ENCODE measurements at regions not wholly inside any gene's neighbourhood (a gene's known extent, or its start where the extent isn't known, plus 50 kb on each side); places are given as distances from the start of the nearest gene placed in this dataset.

DNA sequence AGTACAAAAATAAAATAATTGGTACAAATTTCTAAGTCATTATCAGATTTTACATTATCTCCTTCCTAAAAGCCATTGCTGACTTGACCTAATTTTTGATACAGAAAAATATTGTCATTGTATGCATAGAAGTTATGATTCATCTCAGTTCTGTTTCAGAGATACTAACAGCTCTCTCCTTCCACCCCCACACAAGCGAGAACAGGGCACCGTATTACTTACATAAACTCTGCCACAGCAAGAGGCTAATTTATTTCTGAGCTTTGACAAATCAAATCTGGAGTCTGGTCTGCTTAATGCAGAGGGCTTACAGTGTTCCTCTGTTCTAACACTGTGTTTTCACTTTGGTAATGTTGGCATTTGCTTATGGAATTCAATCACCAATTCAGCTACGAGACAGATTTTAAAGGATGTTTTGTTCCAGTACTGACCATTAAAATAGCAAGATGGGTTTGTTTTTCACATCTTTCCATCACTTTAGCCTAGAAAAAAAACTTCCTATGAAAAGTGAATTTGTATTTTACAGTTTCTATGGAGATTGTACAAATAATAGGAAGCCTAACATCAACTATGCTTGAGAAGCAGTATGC is 181.8 kb downstream of the USP46 start:
- TF ChIP-seq, protein P1, sequence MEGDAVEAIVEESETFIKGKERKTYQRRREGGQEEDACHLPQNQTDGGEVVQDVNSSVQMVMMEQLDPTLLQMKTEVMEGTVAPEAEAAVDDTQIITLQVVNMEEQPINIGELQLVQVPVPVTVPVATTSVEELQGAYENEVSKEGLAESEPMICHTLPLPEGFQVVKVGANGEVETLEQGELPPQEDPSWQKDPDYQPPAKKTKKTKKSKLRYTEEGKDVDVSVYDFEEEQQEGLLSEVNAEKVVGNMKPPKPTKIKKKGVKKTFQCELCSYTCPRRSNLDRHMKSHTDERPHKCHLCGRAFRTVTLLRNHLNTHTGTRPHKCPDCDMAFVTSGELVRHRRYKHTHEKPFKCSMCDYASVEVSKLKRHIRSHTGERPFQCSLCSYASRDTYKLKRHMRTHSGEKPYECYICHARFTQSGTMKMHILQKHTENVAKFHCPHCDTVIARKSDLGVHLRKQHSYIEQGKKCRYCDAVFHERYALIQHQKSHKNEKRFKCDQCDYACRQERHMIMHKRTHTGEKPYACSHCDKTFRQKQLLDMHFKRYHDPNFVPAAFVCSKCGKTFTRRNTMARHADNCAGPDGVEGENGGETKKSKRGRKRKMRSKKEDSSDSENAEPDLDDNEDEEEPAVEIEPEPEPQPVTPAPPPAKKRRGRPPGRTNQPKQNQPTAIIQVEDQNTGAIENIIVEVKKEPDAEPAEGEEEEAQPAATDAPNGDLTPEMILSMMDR (IDR thresholded peaks at IDR 0.05) = no peak
- TF ChIP-seq POLR2A (IDR thresholded peaks at IDR 0.05) (no peak), EP300 (IDR thresholded peaks at IDR 0.05) (no peak)
